NT2/D1 (cell line): ENCODE measurements at regions not wholly inside any gene's neighbourhood (a gene's known extent, or its start where the extent isn't known, plus 50 kb on each side); places are given as distances from the start of the nearest gene placed in this dataset.

Experiments used
- DNase-seq: peaks from one replicate; pipeline ENCODE4 v3.0.0-alpha.2; 2011; ENCODE audit warnings: low read depth, low spot score
- H3K27me3 ChIP-seq: 2 replicates; pipeline ENCODE4 v1.6.0; 2011; ENCODE audit warnings: mild to moderate bottlenecking; ENCODE audit not compliant: insufficient read length, insufficient read depth
- H3K36me3 ChIP-seq: 2 replicates; pipeline ENCODE4 v1.6.1; 2011; ENCODE audit warnings: mild to moderate bottlenecking, low read length, mixed read lengths; ENCODE audit not compliant: insufficient read depth, insufficient read length
- H3K4me1 ChIP-seq: 2 replicates; pipeline ENCODE4 v1.5.1; 2011; ENCODE audit not compliant: insufficient read depth, insufficient read length
- H3K4me3 ChIP-seq: 2 replicates; pipeline ENCODE4 v1.5.1; 2011; ENCODE audit warnings: low read depth; ENCODE audit not compliant: insufficient read length
- H3K9ac ChIP-seq: 2 replicates; pipeline ENCODE4 v1.6.0; 2011; ENCODE audit warnings: low read depth; ENCODE audit not compliant: insufficient read length
- H3K9me3 ChIP-seq: 2 replicates; pipeline ENCODE4 v1.5.1; 2011; ENCODE audit warnings: mild to moderate bottlenecking, low read length; ENCODE audit not compliant: insufficient read depth
- SUZ12 ChIP-seq: IDR thresholded peaks from 2 replicates; pipeline ENCODE4 v1.6.1; 2011; ENCODE audit not compliant: insufficient read length, insufficient read depth; ENCODE audit errors: extremely low read depth
- YY1 ChIP-seq: IDR thresholded peaks from 2 replicates; pipeline ENCODE4 v1.6.1; 2011; ENCODE audit not compliant: insufficient read length, insufficient read depth
- ZNF274 ChIP-seq: IDR thresholded peaks from 2 replicates; pipeline ENCODE4 v1.6.1; 2011; ENCODE audit warnings: mild to moderate bottlenecking, low read depth, low read length

DNA sequence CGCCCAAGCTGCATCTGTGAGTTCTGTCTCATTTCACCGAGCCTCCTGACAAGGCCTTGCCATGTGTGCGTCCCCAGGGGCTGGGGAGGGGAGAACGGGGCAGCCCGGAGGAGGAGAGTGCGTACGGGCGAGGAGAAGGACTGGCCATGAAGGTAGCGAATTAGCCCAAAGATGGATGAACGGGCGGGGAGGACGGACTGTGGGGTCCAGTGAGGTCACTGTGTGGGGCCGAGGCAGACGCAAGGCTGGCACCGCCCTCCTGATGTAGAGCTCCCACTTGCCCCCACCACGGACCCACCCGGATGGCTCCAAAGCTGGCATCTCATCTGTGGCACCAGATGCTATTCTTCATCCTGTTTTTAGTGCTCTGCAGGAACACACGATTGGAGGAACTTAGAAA, 330.4 kb downstream of the AJAP1 start:
- Histone ChIP-seq H3K36me3 (no peaks in the 10 kb centered on the region), H3K9me3 (no peaks in the 10 kb centered on the region), H3K27me3 (no peaks in the 10 kb centered on the region), H3K4me1 (no peaks in the 10 kb centered on the region), H3K4me3 (no peak overlapping the region), H3K9ac (no peak overlapping the region)
- no peak for DNase-seq
- TF ChIP-seq ZNF274 (no peak), YY1 (no peak), SUZ12 (no peak)

DNA sequence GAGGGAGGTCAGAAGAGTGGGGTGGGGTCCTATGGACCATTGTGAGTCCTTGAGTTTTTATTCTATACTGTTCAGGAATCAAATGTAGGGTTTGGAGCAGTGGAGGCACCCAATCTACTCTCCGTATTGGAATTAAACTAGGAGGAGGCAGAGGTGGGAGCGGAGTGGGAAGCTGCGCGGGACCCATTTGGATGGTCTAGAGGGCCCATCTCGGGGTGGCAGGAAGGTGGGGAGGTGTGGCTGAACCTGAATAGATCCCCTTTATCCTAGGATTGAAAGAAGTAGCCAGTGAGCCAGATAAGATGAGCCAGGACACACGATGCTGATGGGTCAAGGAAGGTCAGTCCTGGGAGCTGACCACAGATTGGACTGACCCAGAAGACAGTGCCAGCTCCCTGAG, 325.8 kb downstream of the AJAP1 start:
- no peak for TF ChIP-seq YY1
- no peak for TF ChIP-seq SUZ12
- no peak for TF ChIP-seq ZNF274
- Histone ChIP-seq H3K36me3 (no peaks in the 10 kb centered on the region), H3K9ac (no peak overlapping the region), H3K27me3 (no peaks in the 10 kb centered on the region), H3K4me3 (no peak overlapping the region), H3K4me1 (no peaks in the 10 kb centered on the region), H3K9me3 (no peaks in the 10 kb centered on the region)
- no peak for DNase-seq

DNA sequence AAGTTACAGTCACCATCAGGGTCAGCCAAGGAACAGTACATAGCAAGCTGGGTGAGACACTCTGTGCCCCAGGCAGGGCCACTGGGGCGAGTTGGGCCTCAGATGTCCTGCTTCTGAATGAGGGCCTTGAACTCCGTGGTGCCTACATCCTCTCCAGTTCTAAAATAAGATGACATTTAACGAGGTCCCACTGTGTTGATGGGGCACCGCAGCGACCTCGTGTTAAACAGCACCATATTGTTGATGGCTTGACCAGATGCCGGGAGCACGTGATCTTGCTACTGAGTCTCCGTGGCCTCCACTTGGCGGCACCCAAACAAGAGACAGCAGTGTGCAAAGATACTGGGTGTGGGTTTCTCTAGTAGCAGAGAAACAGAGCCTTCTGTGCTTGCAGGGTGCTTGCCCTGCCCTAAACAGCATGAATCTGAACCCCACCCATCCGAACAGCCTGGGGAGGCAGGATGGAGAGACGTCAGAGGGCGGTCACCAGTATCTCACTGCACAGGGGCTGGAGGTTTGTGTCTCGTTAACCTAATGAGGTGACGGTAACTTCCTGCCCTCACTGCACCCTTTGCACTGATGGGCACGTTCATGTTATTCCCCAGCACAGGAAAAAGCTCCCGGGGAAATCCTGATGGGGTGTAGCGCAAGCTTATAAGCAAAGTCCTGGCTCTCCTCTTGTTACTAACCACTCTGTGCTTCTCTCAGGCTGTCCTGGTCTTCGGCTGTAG, 324.4 kb downstream of the AJAP1 start:
- H3K4me1 ChIP-seq: no peaks in the 10 kb centered on the region
- no peak overlapping the region for H3K9ac ChIP-seq
- no peak for TF ChIP-seq ZNF274
- TF ChIP-seq YY1: no peak
- no peak for TF ChIP-seq SUZ12
- H3K36me3 ChIP-seq: no peaks in the 10 kb centered on the region
- no peak for DNase-seq
- no peaks in the 10 kb centered on the region for H3K27me3 ChIP-seq
- no peak overlapping the region for H3K4me3 ChIP-seq
- H3K9me3 ChIP-seq: no peaks in the 10 kb centered on the region

DNA sequence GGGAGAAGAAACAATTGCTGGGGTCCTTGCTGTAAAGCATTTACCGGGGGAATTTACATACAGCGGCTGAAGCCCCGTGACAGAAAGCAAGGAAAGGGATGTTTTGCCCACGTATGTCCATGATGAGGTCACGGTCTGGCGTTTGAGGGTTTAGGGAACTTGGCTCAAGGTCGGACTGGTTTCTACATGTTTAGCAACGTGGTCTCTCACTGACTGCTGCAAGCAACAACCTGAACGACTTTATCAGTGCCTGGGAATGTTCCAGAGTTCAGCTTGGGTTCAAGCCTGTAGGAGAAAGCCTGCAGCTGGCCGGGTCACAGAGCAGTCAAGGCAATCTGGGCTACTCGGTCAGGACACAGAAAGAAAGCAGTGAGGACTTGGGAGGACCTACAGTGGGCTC, 323.3 kb downstream of the AJAP1 start:
- Histone ChIP-seq H3K27me3 (no peaks in the 10 kb centered on the region), H3K9ac (no peak overlapping the region), H3K9me3 (no peaks in the 10 kb centered on the region), H3K36me3 (no peaks in the 10 kb centered on the region), H3K4me3 (no peak overlapping the region), H3K4me1 (no peaks in the 10 kb centered on the region)
- no peak for TF ChIP-seq SUZ12
- TF ChIP-seq ZNF274: no peak
- TF ChIP-seq YY1: no peak
- DNase-seq: no peak

GRCh38 chr1:4976859-4977440, 322.5 kb downstream of the AJAP1 start:
- Histone ChIP-seq H3K9ac (no peak overlapping the region), H3K4me1 (no peaks in the 10 kb centered on the region), H3K9me3 (no peaks in the 10 kb centered on the region), H3K27me3 (no peaks in the 10 kb centered on the region), H3K4me3 (no peak overlapping the region), H3K36me3 (no peaks in the 10 kb centered on the region)
- TF ChIP-seq ZNF274 (no peak), SUZ12 (no peak), YY1 (no peak)
- DNase-seq: no peak

DNA sequence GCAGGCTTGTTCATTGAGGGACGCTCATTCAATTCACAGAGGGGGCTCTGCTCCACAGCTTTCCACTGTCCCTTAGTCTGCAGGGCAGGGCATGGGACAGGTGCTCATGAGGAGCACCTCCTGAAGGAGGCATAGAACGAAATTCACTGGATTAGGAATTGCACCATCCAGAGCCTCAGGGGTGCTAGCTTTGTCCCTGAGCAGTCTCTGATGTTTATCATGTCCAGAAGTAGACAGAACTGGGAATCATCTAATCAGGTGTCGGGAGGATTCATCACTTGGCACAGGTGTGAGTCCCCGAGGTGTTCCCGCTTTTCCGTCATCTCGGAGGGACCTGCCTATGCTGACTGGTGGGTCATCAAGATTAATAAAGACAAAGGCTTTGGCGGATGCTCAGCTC, 321.4 kb downstream of the AJAP1 start:
- no peaks in the 10 kb centered on the region for H3K27me3 ChIP-seq
- no peak for TF ChIP-seq SUZ12
- TF ChIP-seq ZNF274: no peak
- no peak for TF ChIP-seq YY1
- no peaks in the 10 kb centered on the region for H3K4me1 ChIP-seq
- no peak overlapping the region for H3K4me3 ChIP-seq
- H3K36me3 ChIP-seq: no peaks in the 10 kb centered on the region
- no peaks in the 10 kb centered on the region for H3K9me3 ChIP-seq
- DNase-seq: no peak
- no peak overlapping the region for H3K9ac ChIP-seq

- H3K27me3 ChIP-seq: no peaks in the 10 kb centered on the region
- H3K9me3 ChIP-seq: no peaks in the 10 kb centered on the region
- no peak overlapping the region for H3K4me3 ChIP-seq
- H3K36me3 ChIP-seq: no peaks in the 10 kb centered on the region
- no peaks in the 10 kb centered on the region for H3K4me1 ChIP-seq
- TF ChIP-seq ZNF274: no peak
- no peak for TF ChIP-seq SUZ12
- no peak for TF ChIP-seq YY1
- no peak overlapping the region for H3K9ac ChIP-seq
- DNase-seq: no peak
These were observed 320.7 kb downstream of the AJAP1 start for GRCh38 chr1:4974981-4975685.
